ENCODE measurements at regions not wholly inside any gene's neighbourhood (a gene's known extent, or its start where the extent isn't known, plus 50 kb on each side); places are given as distances from the start of the nearest gene placed in this dataset.

- Histone ChIP-seq H3K9me2 (ENCODE audit: insufficient read depth, low read length) (no peaks in the 10 kb centered on the region), H3F3A (ENCODE audit: insufficient read depth, low read length, poor library complexity, severe bottlenecking) (no peaks in the 10 kb centered on the region), H3K4me3 (ENCODE audit: low read length) (no peak overlapping the region), H3K4me2 (ENCODE audit: low read length) (no peak overlapping the region), H3K27ac (ENCODE audit: low read length) (no peak overlapping the region), H2AFZ (ENCODE audit: low read depth, low read length) (no peak overlapping the region), H3K36me3 (ENCODE audit: insufficient read depth, low read length) (no peaks in the 10 kb centered on the region), H3K9ac (ENCODE audit: low read length) (no peak overlapping the region), H3K27me3 (ENCODE audit: insufficient read depth, low read depth, low read length) (no peaks in the 10 kb centered on the region), H4K20me1 (ENCODE audit: insufficient read depth) (no peaks in the 10 kb centered on the region), H3K79me2 (replicated peaks; ENCODE audit: insufficient read depth, low read length) (no peaks in the 10 kb centered on the region), H3K9me3 (ENCODE audit: low read length) (no peaks in the 10 kb centered on the region)
- TF ChIP-seq TAF1 (IDR thresholded peaks at IDR 0.05; ENCODE audit: low read depth) (no peak), RAD21 (conservative IDR thresholded peaks at IDR 0.05) (peak; percentile 23), REST (IDR thresholded peaks at IDR 0.05; ENCODE audit: borderline replicate concordance) (no peak), CTCF (IDR thresholded peaks at IDR 0.05; ENCODE audit: poor library complexity, severe bottlenecking) (peak; percentile 28)
Measured at GRCh38 chr4:111943796-111944203, 201.5 kb upstream of the FAM241A start.

GRCh38 chr4:111945014-111945413 is 200.2 kb upstream of the FAM241A start:
- no peak overlapping the region for H3K4me2 ChIP-seq (ENCODE audit: low read length)
- H3K9me2 ChIP-seq (ENCODE audit: insufficient read depth, low read length), result no peaks in the 10 kb centered on the region
- no peaks in the 10 kb centered on the region for H3K9me3 ChIP-seq (ENCODE audit: low read length)
- H3K36me3 ChIP-seq (ENCODE audit: insufficient read depth, low read length), result no peaks in the 10 kb centered on the region
- no peak overlapping the region for H2AFZ ChIP-seq (ENCODE audit: low read depth, low read length)
- H3K79me2 ChIP-seq (replicated peaks; ENCODE audit: insufficient read depth, low read length), result no peaks in the 10 kb centered on the region
- H3F3A ChIP-seq (ENCODE audit: insufficient read depth, low read length, poor library complexity, severe bottlenecking), result no peaks in the 10 kb centered on the region
- no peak overlapping the region for H3K27ac ChIP-seq (ENCODE audit: low read length)
- TF ChIP-seq REST (IDR thresholded peaks at IDR 0.05; ENCODE audit: borderline replicate concordance) (no peak), POLR2AphosphoS5 (IDR thresholded peaks at IDR 0.05) (no peak), EZH2 (IDR thresholded peaks at IDR 0.05; ENCODE audit: borderline replicate concordance, insufficient read depth, low read length, poor library complexity, severe bottlenecking) (no peak), TAF1 (IDR thresholded peaks at IDR 0.05; ENCODE audit: low read depth) (no peak), RAD21 (conservative IDR thresholded peaks at IDR 0.05) (no peak), MXI1 (conservative IDR thresholded peaks at IDR 0.05; ENCODE audit: poor library complexity, severe bottlenecking) (no peak), CTCF (IDR thresholded peaks at IDR 0.05; ENCODE audit: poor library complexity, severe bottlenecking) (no peak), EP300 (conservative IDR thresholded peaks at IDR 0.05; ENCODE audit: poor library complexity, severe bottlenecking) (no peak), SMC3 (conservative IDR thresholded peaks at IDR 0.05; ENCODE audit: poor library complexity) (no peak)
- no peaks in the 10 kb centered on the region for H3K27me3 ChIP-seq (ENCODE audit: insufficient read depth, low read depth, low read length)
- H3K4me3 ChIP-seq (ENCODE audit: low read length), result no peak overlapping the region
- H4K20me1 ChIP-seq (ENCODE audit: insufficient read depth), result no peaks in the 10 kb centered on the region
- no peak overlapping the region for H3K9ac ChIP-seq (ENCODE audit: low read length)
